Kidney (tissue), 13 donors: ENCODE measurements at regions not wholly inside any gene's neighbourhood (a gene's known extent, or its start where the extent isn't known, plus 50 kb on each side); places are given as distances from the start of the nearest gene placed in this dataset.
"Not testable (repeated sequence)": the region's sequence is repeated elsewhere in the genome, so short reads cannot be mapped to it uniquely, and the experiment has no call there.

Experiments
- DNase-seq, 5 donors: peaks; one replicate each; pipeline ENCODE4 v3.0.0-alpha.2; 2013 to 2020
- FAIRE-seq: peaks from 2 replicates; lab custom pipeline; 2012; peaks lifted over from hg19 to GRCh38; lab: Jason Lieb, UNC
- H3K27ac ChIP-seq, 2 donors: one replicate each; pipeline ENCODE4 v1.7.0; 2013; ENCODE audit warnings: low read depth in 2 of 2, low read length in 2 of 2, inconsistent platforms in 1 of 2
- H3K27me3 ChIP-seq: one replicate; pipeline ENCODE4 v1.7.1; 2013; ENCODE audit warnings: low read length, inconsistent platforms; ENCODE audit not compliant: control insufficient read depth, insufficient read depth
- H3K36me3 ChIP-seq, 3 donors: one replicate each; pipeline versions ENCODE4 v1.7.0 to v1.7.1; 2013; ENCODE audit warnings: low read length in 3 of 3, control low read depth in 1 of 3, inconsistent platforms in 1 of 3; ENCODE audit not compliant: insufficient read depth in 3 of 3, control insufficient read depth in 2 of 3
- H3K4me1 ChIP-seq, 3 donors: one replicate each; pipeline versions ENCODE4 v1.7.0 to v1.7.1; 2013; ENCODE audit warnings: low read length in 3 of 3, inconsistent platforms in 1 of 3, low read depth in 1 of 3; ENCODE audit not compliant: control insufficient read depth in 2 of 3, insufficient read depth in 2 of 3
- H3K4me3 ChIP-seq, 3 donors: one replicate each; pipeline versions ENCODE4 v1.7.0 to v1.8.1; 2013; ENCODE audit warnings: low read length in 3 of 3, control low read depth in 1 of 3, inconsistent platforms in 1 of 3
- H3K9ac ChIP-seq, 3 donors: one replicate each; pipeline versions ENCODE4 v1.7.0 to v1.7.1; 2013; ENCODE audit warnings: low read length in 3 of 3, control low read depth in 1 of 3, inconsistent platforms in 1 of 3
- H3K9me3 ChIP-seq, 3 donors: one replicate each; pipeline versions ENCODE4 v1.7.0 to v1.7.1; 2013; ENCODE audit warnings: low read length in 3 of 3, control low read depth in 1 of 3, inconsistent platforms in 1 of 3; ENCODE audit not compliant: control insufficient read depth in 2 of 3, insufficient read depth in 1 of 3
- CTCF ChIP-seq: IDR thresholded peaks from 3 replicates; pipeline ENCODE4 v1.5.1; 2012; ENCODE audit warnings: mild to moderate bottlenecking, moderate library complexity, borderline replicate concordance; ENCODE audit not compliant: insufficient read depth; ENCODE audit errors: extremely low read depth
- intact Hi-C: fragments of 100-400 bp; cut with DNase I; formaldehyde crosslinking; loops from one replicate; pipeline ENCODE4 v1.11.1; 2022
- donor health status: control.
- donor health status: control.
- donor health status: control.
- donor health status: control.
- donor health status: control.
- donor health status: DM: yes; HTN: yes; CAD: no.
- donor health status: Normal renal cell carcinoma (clear cell type).

- no peak for FAIRE-seq
- no peak for DNase-seq
Measured at GRCh38 chr11:121863126-121863525, 252.9 kb downstream of the BLID start.

GRCh38 chr11:121855138-121855537 is 260.9 kb downstream of the BLID start:
- FAIRE-seq, H3K4me3 ChIP-seq, DNase-seq, H3K4me1 ChIP-seq, H3K27ac ChIP-seq, H3K9me3 ChIP-seq, H3K27me3 ChIP-seq, H3K36me3 ChIP-seq, intact Hi-C loops, H3K9ac ChIP-seq: not testable (repeated sequence)

More at GRCh38 chr11:121863126-121863525, 252.9 kb downstream of the BLID start:
- Histone ChIP-seq H3K4me3 (no peak overlapping the region), H3K27ac (no peak overlapping the region), H3K36me3 (no peaks in the 10 kb centered on the region), H3K9ac (no peak overlapping the region), H3K9me3 (no peaks in the 10 kb centered on the region), H3K27me3 (no peaks in the 10 kb centered on the region), H3K4me1 (no peaks in the 10 kb centered on the region)
- intact Hi-C loops = no loop called here
- no peak for TF ChIP-seq CTCF

GRCh38 chr11:121844016-121844415 is 272.0 kb downstream of the BLID start:
- H3K4me3 ChIP-seq = no peak overlapping the region
- intact Hi-C loops = no loop called here
- no peak overlapping the region for H3K9ac ChIP-seq
- DNase-seq = no peak
- TF ChIP-seq CTCF = no peak
- FAIRE-seq = no peak
- no peaks in the 10 kb centered on the region for H3K4me1 ChIP-seq
- no peak overlapping the region for H3K27ac ChIP-seq
- no peaks in the 10 kb centered on the region for H3K36me3 ChIP-seq
- H3K27me3 ChIP-seq = no peaks in the 10 kb centered on the region
- H3K9me3 ChIP-seq = no peaks in the 10 kb centered on the region

DNA sequence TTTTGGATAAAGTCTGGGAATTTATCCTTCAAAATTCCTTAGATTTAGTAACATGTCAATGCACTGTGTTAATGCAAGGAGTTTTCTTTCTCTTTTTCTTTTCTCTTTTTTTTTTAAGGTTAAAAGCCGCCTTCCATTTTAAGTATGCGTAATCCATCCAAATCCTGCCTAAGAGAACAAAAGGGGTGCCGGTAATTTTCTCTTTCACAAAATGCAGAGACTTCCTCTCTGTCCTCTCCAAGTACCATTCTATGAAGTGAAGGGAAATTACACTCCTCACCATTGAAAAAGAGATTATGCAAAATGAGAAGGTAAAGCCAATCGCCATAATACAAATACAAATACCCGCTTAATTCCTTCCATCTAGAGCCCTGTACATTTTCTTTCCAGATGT is 273.8 kb downstream of the BLID start:
- Histone ChIP-seq H3K27me3 (no peaks in the 10 kb centered on the region), H3K4me1 (no peaks in the 10 kb centered on the region), H3K27ac (no peak overlapping the region), H3K9ac (no peak overlapping the region), H3K36me3 (no peaks in the 10 kb centered on the region), H3K9me3 (no peaks in the 10 kb centered on the region), H3K4me3 (no peak overlapping the region)
- intact Hi-C loops = no loop called here
- FAIRE-seq (no peak), DNase-seq (no peak)
- TF ChIP-seq CTCF = no peak
